MCF 10A (cell line): ENCODE measurements at regions not wholly inside any gene's neighbourhood (a gene's known extent, or its start where the extent isn't known, plus 50 kb on each side); places are given as distances from the start of the nearest gene placed in this dataset.

Experiments
- BruUV-seq: library from RNA; stranded (reverse); fragments of 400-500 nt; replicated peaks from 2 replicates; lab custom pipeline; 2021; lab: Mats Ljungman, UMichigan
- CTCF ChIA-PET: fragments of 300-600 bp; sonication (Branson Sonifier 250); formaldehyde crosslinking; extraction: SDS; loops from one replicate; lab custom pipeline; 2021; ENCODE audit warnings: antibody characterized with exemption, inconsistent platforms; lab: Yijun Ruan, JAX
- POLR2A ChIA-PET: fragments of 300-600, 350-650 bp; sonication (Branson Sonifier 250); formaldehyde crosslinking; extraction: SDS; loops from one replicate; lab custom pipeline; 2020; ENCODE audit warnings: antibody characterized with exemption, inconsistent platforms; lab: Yijun Ruan, JAX
- DNase-seq: peaks from one replicate; pipeline ENCODE4 v3.0.0-alpha.2; 2018; ENCODE audit not compliant: unreplicated experiment
- H3K27ac Mint-ChIP-seq: one replicate; pipeline ENCODE4 v1.8.0; 2022; ENCODE audit warnings: mild to moderate bottlenecking, low read depth, mixed read lengths; ENCODE audit not compliant: unreplicated experiment
- H3K27me3 Mint-ChIP-seq: one replicate; pipeline ENCODE4 v1.8.0; 2022; ENCODE audit warnings: mixed read lengths; ENCODE audit not compliant: insufficient read depth, unreplicated experiment
- H3K36me3 Mint-ChIP-seq: one replicate; pipeline ENCODE4 v1.8.0; 2022; ENCODE audit warnings: mild to moderate bottlenecking, moderate library complexity, mixed read lengths; ENCODE audit not compliant: insufficient read depth, unreplicated experiment
- H3K4me1 Mint-ChIP-seq: one replicate; pipeline ENCODE4 v1.8.0; 2022; ENCODE audit warnings: mixed read lengths; ENCODE audit not compliant: insufficient read depth, unreplicated experiment
- H3K4me3 Mint-ChIP-seq: one replicate; pipeline ENCODE4 v1.8.0; 2022; ENCODE audit warnings: mild to moderate bottlenecking, moderate library complexity, mixed read lengths; ENCODE audit not compliant: unreplicated experiment
- H3K9me3 Mint-ChIP-seq: one replicate; pipeline ENCODE4 v1.8.0; 2022; ENCODE audit warnings: mixed read lengths; ENCODE audit not compliant: unreplicated experiment
- CTCF ChIP-seq: fragments of 200-600 bp; IDR thresholded peaks from one replicate; pipeline ENCODE4 v1.8.0; 2022; ENCODE audit warnings: antibody characterized with exemption, mild to moderate bottlenecking; ENCODE audit not compliant: unreplicated experiment
- intact Hi-C: fragments of 100-400 bp; cut with micrococcal nuclease; formaldehyde crosslinking; loops from 2 replicates; pipeline ENCODE4 v1.14.1; 2022

DNA sequence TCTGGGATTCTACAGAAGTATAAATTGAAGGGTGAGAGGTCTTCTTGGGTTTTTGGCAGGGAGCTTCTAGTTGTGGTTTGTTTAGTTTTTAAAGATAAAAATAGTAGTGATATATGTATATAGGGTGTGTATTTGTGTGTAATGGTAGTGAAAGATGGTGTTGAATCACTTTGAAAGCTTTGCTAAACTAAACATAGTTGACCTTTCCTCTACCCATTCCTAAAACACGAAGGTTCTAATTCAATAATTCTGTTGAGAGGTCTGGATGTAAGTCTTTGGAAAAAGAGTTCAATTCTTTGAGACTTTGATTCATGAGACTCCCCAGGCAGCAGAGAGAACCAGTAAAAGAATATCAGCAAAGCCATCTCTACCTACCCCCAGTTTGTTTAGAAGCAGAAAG lies 247.9 kb upstream of the DUSP10 start:
- H3K27ac Mint-ChIP-seq, result no peak overlapping the region
- no peaks in the 10 kb centered on the region for H3K27me3 Mint-ChIP-seq
- H3K4me3 Mint-ChIP-seq, result no peak overlapping the region
- H3K4me1 Mint-ChIP-seq, result peaks cover 44% of the 10 kb centered on the region
- no peak for DNase-seq
- CTCF ChIA-PET, result interaction anchor here (0.6 to 0.7 kb wide), 4 partner anchors 66 to 778 kb away, joined by 3 read pairs; no protein-coding TSS in a partner anchor
- no peaks in the 10 kb centered on the region for H3K9me3 Mint-ChIP-seq
- BruUV-seq, result no TSS peak
- intact Hi-C loops, result loop anchor here (5.0 kb wide), 1 partner anchor 247 kb away; the partner anchor contains the start of gene DUSP10
- POLR2A ChIA-PET, result interaction anchor here (0.7 to 2.9 kb wide), 4 partner anchors 19 to 248 kb away, joined by 3 to 7 read pairs (median 5); partner anchors contain the start of gene DUSP10
- TF ChIP-seq CTCF, result no peak
- no peaks in the 10 kb centered on the region for H3K36me3 Mint-ChIP-seq

GRCh38 chr1:221988829-221989228 lies 246.9 kb upstream of the DUSP10 start:
- Mint-ChIP-seq H3K36me3 (no peaks in the 10 kb centered on the region), H3K27ac (peak overlapping the region; percentile 52), H3K4me3 (no peak overlapping the region), H3K27me3 (no peaks in the 10 kb centered on the region), H3K4me1 (peaks cover 40% of the 10 kb centered on the region), H3K9me3 (no peaks in the 10 kb centered on the region)
- ChIA-PET POLR2A (interaction anchor here (0.5 to 2.9 kb wide), 4 partner anchors 9 to 247 kb away, joined by 3 to 7 read pairs (median 5); partner anchors contain the start of gene DUSP10), CTCF (interaction anchor here (0.7 to 1.5 kb wide), 6 partner anchors 9 to 511 kb away, joined by 3 to 6 read pairs (median 4); no protein-coding TSS in a partner anchor)
- no peak for DNase-seq
- TF ChIP-seq CTCF, result no peak
- BruUV-seq, result no TSS peak
- intact Hi-C loops, result no loop called here

- Mint-ChIP-seq H3K4me3 (no peak overlapping the region), H3K4me1 (peaks cover 47% of the 10 kb centered on the region), H3K36me3 (no peaks in the 10 kb centered on the region), H3K27ac (peak overlapping the region; percentile 52), H3K27me3 (no peaks in the 10 kb centered on the region), H3K9me3 (no peaks in the 10 kb centered on the region)
- POLR2A ChIA-PET, result interaction anchor here (0.6 to 2.9 kb wide), 13 partner anchors 9 to 914 kb away, joined by 3 to 7 read pairs (median 3); partner anchors contain the start of gene DUSP10
- no peak for TF ChIP-seq CTCF
- peak; percentile 89 for DNase-seq
- CTCF ChIA-PET, result interaction anchor here (0.7 to 1.5 kb wide), 10 partner anchors 8 to 510 kb away, joined by 3 to 6 read pairs (median 3); no protein-coding TSS in a partner anchor
- intact Hi-C loops, result no loop called here
- no TSS peak for BruUV-seq
These were observed 246.1 kb upstream of the DUSP10 start for GRCh38 chr1:221987860-221988520.

DNA sequence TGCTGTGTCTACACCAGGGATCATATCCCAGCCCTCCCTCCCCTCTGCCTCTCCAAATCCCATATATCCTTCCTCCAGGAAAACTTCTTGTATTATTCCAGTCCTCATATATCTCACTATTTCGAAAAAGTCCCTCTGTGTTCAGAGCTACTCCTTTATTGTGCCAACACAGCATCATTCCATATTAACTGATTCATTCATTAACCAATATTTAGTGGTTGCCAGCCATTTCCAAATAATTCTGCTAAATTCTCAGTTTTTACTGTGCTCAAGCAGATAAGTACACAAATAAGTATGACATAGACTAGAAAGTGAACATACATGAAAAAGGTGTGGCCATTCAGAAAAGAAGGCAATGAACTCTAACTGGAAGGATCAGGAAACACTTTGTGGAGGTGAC lies 241.6 kb upstream of the DUSP10 start:
- no peak for DNase-seq
- ChIA-PET POLR2A (interaction anchor here (0.7 to 2.1 kb wide), 10 partner anchors 10 to 241 kb away, joined by 3 to 9 read pairs (median 5); partner anchors contain the start of gene DUSP10), CTCF (interaction anchor here (0.6 to 2.6 kb wide), 7 partner anchors 9 to 1180 kb away, joined by 3 to 16 read pairs (median 4); no protein-coding TSS in a partner anchor)
- no peak overlapping the region for H3K4me3 Mint-ChIP-seq
- TF ChIP-seq CTCF, result no peak
- H3K4me1 Mint-ChIP-seq, result peaks cover 25% of the 10 kb centered on the region
- no peaks in the 10 kb centered on the region for H3K27me3 Mint-ChIP-seq
- intact Hi-C loops, result no loop called here
- H3K36me3 Mint-ChIP-seq, result no peaks in the 10 kb centered on the region
- H3K27ac Mint-ChIP-seq, result peak overlapping the region; percentile 5
- no TSS peak for BruUV-seq
- H3K9me3 Mint-ChIP-seq, result no peaks in the 10 kb centered on the region
